GM12875 (cell line): ENCODE measurements at regions not wholly inside any gene's neighbourhood (a gene's known extent, or its start where the extent isn't known, plus 50 kb on each side); places are given as distances from the start of the nearest gene placed in this dataset.

Experiments used
- H3K4me3 ChIP-seq: one replicate; pipeline ENCODE4 v1.5.1; 2011; ENCODE audit warnings: low read depth, low read length, control low read depth
- TF ChIP-seq, protein P1 (sequence below): IDR thresholded peaks from 2 replicates; pipeline ENCODE4 v1.5.1; 2011; ENCODE audit warnings: low read depth, mild to moderate bottlenecking, control low read depth, inconsistent platforms, low read length, moderate library complexity, borderline replicate concordance; ENCODE audit not compliant: insufficient read depth

DNA sequence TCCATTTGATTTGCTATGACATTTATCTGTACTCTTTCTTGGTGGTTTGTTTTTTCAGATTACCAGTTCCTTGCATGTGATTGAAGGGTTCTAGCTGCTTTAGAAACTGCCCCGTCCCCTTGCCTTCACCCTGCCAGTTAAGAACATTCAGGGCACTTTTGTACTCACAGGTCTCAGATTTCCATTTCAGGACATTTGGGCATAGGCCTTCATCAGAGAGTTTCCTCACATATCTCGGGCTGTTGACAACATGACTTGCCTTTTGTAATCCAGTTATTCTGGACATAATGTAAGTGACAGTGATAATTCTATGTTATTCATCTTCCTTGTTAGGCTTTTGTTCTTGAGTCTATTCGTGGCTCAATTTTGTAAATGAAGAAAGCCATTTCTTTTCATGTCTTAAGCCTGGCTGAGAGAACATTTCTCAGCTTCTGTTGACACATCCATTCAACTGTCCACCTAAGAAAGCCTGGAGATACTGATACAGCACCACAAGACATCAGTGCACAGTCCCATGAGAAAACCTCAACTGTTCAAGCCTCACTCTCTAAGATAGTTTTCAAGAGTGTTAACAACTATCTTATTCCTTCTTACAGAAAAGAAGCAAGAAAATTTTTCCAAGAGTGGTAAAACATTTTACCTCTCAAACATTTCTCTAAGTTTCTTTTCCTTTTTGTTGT lies 209.3 kb upstream of the SGK1 start:
- TF ChIP-seq, protein P1, sequence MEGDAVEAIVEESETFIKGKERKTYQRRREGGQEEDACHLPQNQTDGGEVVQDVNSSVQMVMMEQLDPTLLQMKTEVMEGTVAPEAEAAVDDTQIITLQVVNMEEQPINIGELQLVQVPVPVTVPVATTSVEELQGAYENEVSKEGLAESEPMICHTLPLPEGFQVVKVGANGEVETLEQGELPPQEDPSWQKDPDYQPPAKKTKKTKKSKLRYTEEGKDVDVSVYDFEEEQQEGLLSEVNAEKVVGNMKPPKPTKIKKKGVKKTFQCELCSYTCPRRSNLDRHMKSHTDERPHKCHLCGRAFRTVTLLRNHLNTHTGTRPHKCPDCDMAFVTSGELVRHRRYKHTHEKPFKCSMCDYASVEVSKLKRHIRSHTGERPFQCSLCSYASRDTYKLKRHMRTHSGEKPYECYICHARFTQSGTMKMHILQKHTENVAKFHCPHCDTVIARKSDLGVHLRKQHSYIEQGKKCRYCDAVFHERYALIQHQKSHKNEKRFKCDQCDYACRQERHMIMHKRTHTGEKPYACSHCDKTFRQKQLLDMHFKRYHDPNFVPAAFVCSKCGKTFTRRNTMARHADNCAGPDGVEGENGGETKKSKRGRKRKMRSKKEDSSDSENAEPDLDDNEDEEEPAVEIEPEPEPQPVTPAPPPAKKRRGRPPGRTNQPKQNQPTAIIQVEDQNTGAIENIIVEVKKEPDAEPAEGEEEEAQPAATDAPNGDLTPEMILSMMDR, result no peak
- no peak overlapping the region for H3K4me3 ChIP-seq

DNA sequence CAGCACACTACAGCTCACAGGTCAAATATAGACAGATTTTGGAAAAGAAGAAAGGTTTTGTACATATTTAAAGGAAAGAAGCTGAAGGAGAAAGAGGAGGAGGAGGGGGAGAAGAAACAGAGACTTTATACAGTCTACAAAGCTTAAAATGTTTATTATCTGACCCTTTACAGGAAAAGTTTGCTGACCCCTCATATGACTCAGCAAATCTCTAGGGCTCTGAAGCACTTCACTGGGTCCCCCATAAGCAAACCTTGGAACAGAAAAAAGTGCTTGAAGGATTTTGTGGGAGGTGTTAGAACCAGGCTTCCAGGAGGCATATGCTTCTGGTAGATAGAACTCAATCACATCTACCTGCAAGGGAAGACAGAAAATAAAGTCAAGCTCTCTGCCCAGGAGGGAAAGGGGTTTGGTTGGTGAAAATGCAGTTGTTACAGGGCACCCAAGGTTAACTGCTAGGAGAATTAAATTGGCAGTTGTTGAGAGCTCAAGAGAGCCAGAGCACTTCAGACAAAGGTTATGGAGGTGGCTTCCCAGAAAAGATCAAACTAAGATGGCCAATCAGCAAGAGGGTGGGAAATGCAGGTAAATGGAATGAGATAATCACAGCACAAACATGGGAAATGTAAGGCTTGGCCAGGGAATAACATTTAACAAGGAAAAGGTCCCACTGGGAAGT lies 207.4 kb upstream of the SGK1 start:
- TF ChIP-seq, protein P1, result no peak

DNA sequence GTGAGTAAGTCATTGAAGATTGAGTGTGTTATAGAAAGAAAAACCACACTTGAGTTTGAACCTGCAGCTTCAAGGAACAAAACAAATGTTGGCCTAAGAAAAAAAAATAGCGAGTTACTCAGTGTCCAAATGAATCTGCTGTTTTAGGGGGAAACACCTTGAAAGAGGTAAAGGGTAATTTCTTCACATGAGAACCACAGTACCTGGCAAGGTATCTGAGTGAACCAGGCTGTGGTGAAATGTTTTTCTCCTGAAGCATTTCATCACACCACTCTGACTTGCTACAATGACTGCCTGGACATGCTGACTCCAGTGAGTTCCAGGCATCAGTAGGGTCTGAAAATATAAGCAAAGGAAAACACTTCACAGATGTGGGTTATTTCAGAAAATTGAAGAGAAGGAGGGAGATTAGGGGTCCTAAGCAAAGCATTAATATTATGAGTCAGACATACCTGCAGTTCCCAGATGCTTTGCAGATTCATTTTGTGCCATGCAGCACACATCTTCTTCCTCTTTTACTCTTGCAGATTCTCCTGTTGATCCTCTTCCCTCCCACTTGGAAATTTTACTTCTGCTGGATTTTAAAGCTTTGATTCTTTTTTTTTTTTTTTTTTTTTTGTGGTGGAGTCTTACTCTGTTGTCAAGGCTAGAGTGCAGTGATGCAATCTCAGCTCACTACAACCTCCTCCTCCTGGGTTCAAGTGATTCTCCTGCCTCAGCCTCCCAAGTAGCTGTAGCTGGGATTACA lies 206.2 kb upstream of the SGK1 start:
- H3K4me3 ChIP-seq, result no peak overlapping the region
- TF ChIP-seq, protein P1, result no peak

More for the DNA sequence above, 207.4 kb upstream of the SGK1 start:
- H3K4me3 ChIP-seq, result no peak overlapping the region

DNA sequence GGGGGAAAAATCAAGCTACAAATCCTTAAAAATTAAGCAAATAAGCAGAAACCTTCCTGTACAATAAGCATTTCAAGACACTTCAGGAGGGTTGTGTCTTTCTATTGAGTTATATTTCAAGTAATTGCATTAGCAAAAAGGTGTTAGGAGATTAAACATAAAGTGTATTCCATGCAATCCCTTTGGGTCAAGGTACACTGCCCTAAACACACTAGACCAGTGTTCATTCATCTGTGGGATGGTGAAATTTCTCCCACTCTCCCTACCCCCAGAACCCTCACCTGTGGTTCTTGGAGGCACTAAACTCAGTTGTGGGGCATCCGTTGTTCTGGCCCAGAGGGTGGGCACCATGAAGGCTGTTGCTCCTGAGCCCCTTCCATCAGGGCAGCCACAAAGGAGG lies 205.1 kb upstream of the SGK1 start:
- H3K4me3 ChIP-seq, result no peak overlapping the region
- TF ChIP-seq, protein P1, result no peak

DNA sequence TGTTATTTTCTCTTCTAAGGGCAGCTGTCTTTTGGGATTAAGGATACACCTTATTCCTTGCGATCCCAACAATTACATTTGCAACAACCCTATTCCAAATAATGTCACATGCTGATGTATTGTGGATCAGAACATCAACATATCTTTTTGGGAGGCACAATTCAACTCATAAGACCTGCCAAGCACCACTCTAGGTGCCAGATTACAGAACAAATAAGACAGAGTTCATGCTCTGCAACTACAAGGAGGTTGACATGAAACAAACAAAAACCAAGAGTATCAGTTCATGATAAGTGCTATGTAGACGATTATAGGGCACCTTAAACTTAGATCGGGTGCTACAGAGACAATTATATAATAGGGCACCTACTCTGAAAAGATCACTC lies 203.2 kb upstream of the SGK1 start:
- H3K4me3 ChIP-seq, result no peak overlapping the region
- TF ChIP-seq, protein P1, result no peak

DNA sequence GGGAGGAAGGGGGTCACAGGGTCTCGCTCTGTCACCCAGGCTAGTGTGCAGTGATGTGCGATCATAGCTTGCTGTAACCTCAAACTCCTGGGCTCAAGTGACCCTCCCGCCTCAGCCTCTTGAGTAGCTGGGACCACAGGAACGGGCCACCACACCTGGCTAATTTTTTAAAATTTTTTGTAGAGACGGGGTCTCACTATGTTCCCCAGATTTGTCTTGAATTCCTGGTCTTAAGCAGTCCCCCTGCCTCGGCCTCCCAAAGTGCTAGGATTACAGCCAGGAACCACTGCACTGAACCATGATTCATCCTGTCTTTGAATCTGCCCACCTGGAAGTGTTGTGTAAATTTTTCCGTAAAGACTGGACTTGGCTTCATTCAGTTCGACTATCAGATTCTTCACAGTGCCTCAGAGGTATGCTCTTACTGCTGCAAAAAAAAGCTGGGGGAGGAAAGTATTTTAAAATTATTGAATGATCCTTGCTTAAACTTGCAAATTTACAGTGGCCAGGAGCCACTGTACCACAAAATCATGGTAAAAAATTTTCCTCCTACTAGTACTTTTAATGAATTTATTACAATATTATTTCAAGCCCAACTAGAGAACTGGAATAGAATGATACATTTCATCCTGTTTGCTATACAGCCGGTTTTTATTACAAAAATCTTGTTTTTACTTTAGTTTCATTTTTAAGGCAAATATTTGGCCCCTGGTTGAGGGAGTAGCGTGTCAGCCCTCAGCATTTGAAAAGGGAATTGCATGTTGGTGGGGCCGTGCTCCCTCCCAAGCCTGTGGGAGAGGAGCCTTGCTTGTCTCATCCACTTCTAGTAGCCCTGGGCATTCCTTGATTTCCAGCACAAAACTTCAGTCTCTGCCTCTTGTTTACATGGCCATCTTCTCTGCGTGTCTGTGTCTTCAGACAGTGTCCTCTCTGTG lies 202.5 kb upstream of the SGK1 start:
- H3K4me3 ChIP-seq, result no peak overlapping the region
- TF ChIP-seq, protein P1, result no peak
